ENCODE measurements at regions not wholly inside any gene's neighbourhood (a gene's known extent, or its start where the extent isn't known, plus 50 kb on each side); places are given as distances from the start of the nearest gene placed in this dataset.

DNA sequence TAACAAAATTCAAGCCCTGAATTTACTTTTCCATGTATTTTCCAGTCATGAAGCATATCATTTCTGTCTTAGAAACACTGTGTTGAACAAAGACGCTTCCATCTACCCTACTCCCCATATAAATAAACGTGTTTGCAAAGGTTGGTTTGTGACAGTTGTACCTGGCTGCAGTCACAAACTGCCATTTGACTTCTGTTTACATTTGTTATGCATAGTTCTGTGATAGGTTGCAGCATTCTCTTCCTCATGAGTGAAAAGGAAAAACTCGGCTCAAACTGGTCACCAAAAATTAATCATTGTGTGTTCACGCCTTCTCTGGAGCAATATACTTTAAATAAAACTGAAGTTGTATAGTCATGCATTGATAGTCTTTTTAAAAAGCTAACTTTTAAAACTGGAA, 69.3 kb upstream of the MOCS2 start:
- TF ChIP-seq, protein P1, sequence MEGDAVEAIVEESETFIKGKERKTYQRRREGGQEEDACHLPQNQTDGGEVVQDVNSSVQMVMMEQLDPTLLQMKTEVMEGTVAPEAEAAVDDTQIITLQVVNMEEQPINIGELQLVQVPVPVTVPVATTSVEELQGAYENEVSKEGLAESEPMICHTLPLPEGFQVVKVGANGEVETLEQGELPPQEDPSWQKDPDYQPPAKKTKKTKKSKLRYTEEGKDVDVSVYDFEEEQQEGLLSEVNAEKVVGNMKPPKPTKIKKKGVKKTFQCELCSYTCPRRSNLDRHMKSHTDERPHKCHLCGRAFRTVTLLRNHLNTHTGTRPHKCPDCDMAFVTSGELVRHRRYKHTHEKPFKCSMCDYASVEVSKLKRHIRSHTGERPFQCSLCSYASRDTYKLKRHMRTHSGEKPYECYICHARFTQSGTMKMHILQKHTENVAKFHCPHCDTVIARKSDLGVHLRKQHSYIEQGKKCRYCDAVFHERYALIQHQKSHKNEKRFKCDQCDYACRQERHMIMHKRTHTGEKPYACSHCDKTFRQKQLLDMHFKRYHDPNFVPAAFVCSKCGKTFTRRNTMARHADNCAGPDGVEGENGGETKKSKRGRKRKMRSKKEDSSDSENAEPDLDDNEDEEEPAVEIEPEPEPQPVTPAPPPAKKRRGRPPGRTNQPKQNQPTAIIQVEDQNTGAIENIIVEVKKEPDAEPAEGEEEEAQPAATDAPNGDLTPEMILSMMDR (IDR thresholded peaks at IDR 0.05): no peak
- no peak for TF ChIP-seq POLR2A (IDR thresholded peaks at IDR 0.05)
